H1 (cell line): ENCODE measurements at regions not wholly inside any gene's neighbourhood (a gene's known extent, or its start where the extent isn't known, plus 50 kb on each side); places are given as distances from the start of the nearest gene placed in this dataset.

Source experiments
- CTCF ChIA-PET: fragments of 300-600 bp; sonication (Branson Sonifier 250); formaldehyde crosslinking; loops from one replicate; lab custom pipeline; 2021; ENCODE audit not compliant: partially characterized antibody; lab: Charles Lee
- POLR2A ChIA-PET: fragments of 300-600 bp; sonication (Branson Sonifier 250); formaldehyde crosslinking; loops from one replicate; lab custom pipeline; 2021; ENCODE audit warnings: inconsistent platforms; ENCODE audit not compliant: partially characterized antibody; lab: Charles Lee
- DNase-seq, 2 experiments: peaks; one replicate each; pipeline versions ENCODE4 v3.0.0 to v3.0.0-alpha.2; 2010 to 2022; ENCODE audit warnings: low spot score in 2 of 2, low read depth in 1 of 2, mixed read lengths in 1 of 2
- FAIRE-seq: peaks from 2 replicates; lab custom pipeline; 2011; peaks lifted over from hg19 to GRCh38; lab: Jason Lieb, UNC
- H2AFZ ChIP-seq: 2 replicates; pipeline ENCODE4 v1.8.1; 2012; ENCODE audit warnings: low read length, inconsistent platforms
- H2AK5ac ChIP-seq: 2 replicates; pipeline ENCODE4 v1.6.1; 2013; ENCODE audit warnings: low read depth, low read length
- H2BK120ac ChIP-seq: replicated peaks from 2 replicates; pipeline ENCODE3; 2013; ENCODE audit warnings: low read depth, low read length, inconsistent platforms
- H2BK12ac ChIP-seq: 2 replicates; pipeline ENCODE4 v1.6.1; 2013; ENCODE audit warnings: low read depth, low read length
- H2BK15ac ChIP-seq: 2 replicates; pipeline ENCODE4 v1.6.1; 2013; ENCODE audit warnings: low read length
- H2BK20ac ChIP-seq: 2 replicates; pipeline ENCODE4 v1.6.1; 2013; ENCODE audit warnings: low read length
- H2BK5ac ChIP-seq: 2 replicates; pipeline ENCODE4 v1.6.1; 2013; ENCODE audit warnings: low read depth, low read length
- H3K14ac ChIP-seq: 2 replicates; pipeline ENCODE4 v1.6.1; 2013; ENCODE audit warnings: inconsistent platforms; ENCODE audit not compliant: insufficient read length
- H3K18ac ChIP-seq: 2 replicates; pipeline ENCODE4 v1.6.1; 2013; ENCODE audit warnings: low read length; ENCODE audit errors: extremely low read depth
- H3K23ac ChIP-seq: 2 replicates; pipeline ENCODE4 v1.6.1; 2013; ENCODE audit warnings: inconsistent platforms; ENCODE audit not compliant: insufficient read length
- H3K23me2 ChIP-seq: 2 replicates; pipeline ENCODE4 v1.6.1; 2013; ENCODE audit warnings: low read depth, low read length
- H3K27ac ChIP-seq: 2 replicates; pipeline ENCODE4 v1.6.1; 2011; ENCODE audit warnings: low read depth, low read length, inconsistent platforms
- H3K27me3 ChIP-seq, 4 experiments: replicated peaks in 1 of 4; 1 replicate in 1 of 4; 2 replicates in 3 of 4; pipeline versions ENCODE4 v1.6.1 to v1.8.1; 2011 to 2013; ENCODE audit warnings: low read length in 3 of 4, mild to moderate bottlenecking in 3 of 4, inconsistent platforms in 2 of 4, mixed read lengths in 2 of 4, moderate library complexity in 1 of 4; ENCODE audit not compliant: control insufficient read depth in 3 of 4, insufficient read depth in 3 of 4; ENCODE audit errors: extremely low read depth in 1 of 4
- H3K36me3 ChIP-seq, 4 experiments: 2 replicates each; pipeline versions ENCODE4 v1.6.1 to v1.8.1; 2011 to 2013; ENCODE audit warnings: mild to moderate bottlenecking in 4 of 4, low read length in 3 of 4, moderate library complexity in 2 of 4, control low read depth in 1 of 4, inconsistent platforms in 1 of 4; ENCODE audit not compliant: insufficient read depth in 4 of 4, control insufficient read depth in 2 of 4
- H3K4ac ChIP-seq: replicated peaks from 2 replicates; pipeline ENCODE3; 2013; ENCODE audit warnings: low read length, low read depth, mixed read lengths, inconsistent platforms; ENCODE audit not compliant: insufficient read length
- H3K4me1 ChIP-seq, 4 experiments: replicated peaks in 1 of 4; 1 replicate in 1 of 4; 2 replicates in 3 of 4; pipeline versions ENCODE4 v1.6.1 to v1.8.1; 2011 to 2013; ENCODE audit warnings: low read length in 3 of 4, inconsistent platforms in 2 of 4, mixed read lengths in 1 of 4; ENCODE audit not compliant: insufficient read depth in 4 of 4, control insufficient read depth in 3 of 4
- H3K4me2 ChIP-seq, 2 experiments: 2 replicates each; pipeline versions ENCODE4 v1.6.1 to v1.8.1; 2011 to 2013; ENCODE audit warnings: low read depth in 2 of 2, low read length in 2 of 2, control low read depth in 1 of 2, inconsistent platforms in 1 of 2, mild to moderate bottlenecking in 1 of 2; ENCODE audit not compliant: insufficient read depth in 1 of 2
- H3K4me3 ChIP-seq, 4 experiments: fragments of 200-600, 300-600 bp in 1 of 4; sonication (generic), shearing (Covaris generic), sonication (Bioruptor Twin) in 1 of 4; 2 replicates each; pipeline versions ENCODE4 v1.5.1 to v1.8.1; 2011 to 2016; ENCODE audit warnings: low read length in 4 of 4, low read depth in 3 of 4, control low read depth in 2 of 4, inconsistent platforms in 2 of 4, mild to moderate bottlenecking in 2 of 4, mixed read lengths in 1 of 4, moderate library complexity in 1 of 4; ENCODE audit not compliant: insufficient read depth in 2 of 4; ENCODE audit errors: extremely low read depth in 1 of 4
- H3K56ac ChIP-seq: replicated peaks from 2 replicates; pipeline ENCODE3; 2013; ENCODE audit warnings: low read depth, mild to moderate bottlenecking, mixed read lengths, low read length, inconsistent platforms; ENCODE audit not compliant: insufficient read length
- H3K79me1 ChIP-seq: 2 replicates; pipeline ENCODE4 v1.6.1; 2013; ENCODE audit warnings: low read depth, low read length, control low read depth
- H3K79me2 ChIP-seq, 2 experiments: 2 replicates each; pipeline versions ENCODE4 v1.6.1 to v1.8.1; 2012 to 2013; ENCODE audit warnings: low read length in 2 of 2, mild to moderate bottlenecking in 2 of 2, inconsistent platforms in 1 of 2; ENCODE audit not compliant: insufficient read depth in 2 of 2, control insufficient read depth in 1 of 2
- H3K9ac ChIP-seq, 4 experiments: replicated peaks in 1 of 4; 1 replicate in 1 of 4; 2 replicates in 3 of 4; pipeline versions ENCODE4 v1.6.1 to v1.8.1; 2011 to 2013; ENCODE audit warnings: low read depth in 3 of 4, low read length in 3 of 4, control low read depth in 2 of 4, mild to moderate bottlenecking in 2 of 4, moderate library complexity in 2 of 4, inconsistent platforms in 1 of 4; ENCODE audit errors: extremely low read depth in 1 of 4
- H3K9me3 ChIP-seq, 2 experiments: 2 replicates each; pipeline versions ENCODE4 v1.6.1 to v1.8.1; 2012 to 2013; ENCODE audit warnings: mild to moderate bottlenecking in 2 of 2, moderate library complexity in 2 of 2, control low read depth in 1 of 2, inconsistent platforms in 1 of 2, low read depth in 1 of 2, low read length in 1 of 2, mixed read lengths in 1 of 2; ENCODE audit not compliant: insufficient read depth in 2 of 2
- H4K20me1 ChIP-seq, 2 experiments: replicated peaks in 1 of 2; 2 replicates each; pipeline versions ENCODE3 to v1.8.1; 2011 to 2013; ENCODE audit warnings: inconsistent platforms in 2 of 2, low read length in 2 of 2, mild to moderate bottlenecking in 1 of 2; ENCODE audit not compliant: insufficient read depth in 2 of 2, control insufficient read depth in 1 of 2
- H4K5ac ChIP-seq: 2 replicates; pipeline ENCODE4 v1.6.1; 2013; ENCODE audit warnings: low read length, low read depth, mixed read lengths, inconsistent platforms; ENCODE audit not compliant: insufficient read length
- H4K8ac ChIP-seq: 2 replicates; pipeline ENCODE4 v1.8.0; 2013; ENCODE audit warnings: mild to moderate bottlenecking, moderate library complexity, low read length, inconsistent platforms; ENCODE audit not compliant: insufficient read depth; ENCODE audit errors: extremely low read depth
- H4K91ac ChIP-seq: replicated peaks from 2 replicates; pipeline ENCODE3; 2013; ENCODE audit warnings: low read length, mixed read lengths, inconsistent platforms; ENCODE audit not compliant: insufficient read length
- BCL11A ChIP-seq, 2 experiments: IDR thresholded peaks; one replicate each; pipeline ENCODE4 v1.6.1; 2011; ENCODE audit warnings: low read depth in 2 of 2, low read length in 2 of 2, mild to moderate bottlenecking in 2 of 2
- HDAC2 ChIP-seq, 2 experiments: fragments of 300-600 bp in 1 of 2; sonication (generic) in 1 of 2; IDR thresholded peaks; 2 replicates each; pipeline ENCODE4 v1.6.1; 2011 to 2012; ENCODE audit warnings: low read depth in 2 of 2, low read length in 2 of 2, mild to moderate bottlenecking in 2 of 2, moderate library complexity in 2 of 2, borderline replicate concordance in 1 of 2, inconsistent platforms in 1 of 2
- JUND ChIP-seq: IDR thresholded peaks from 2 replicates; pipeline ENCODE4 v1.6.1; 2011; ENCODE audit warnings: mild to moderate bottlenecking, improper control_type of control experiment, low read length
- SIX5 ChIP-seq: IDR thresholded peaks from 2 replicates; pipeline ENCODE4 v1.6.1; 2011; ENCODE audit warnings: mild to moderate bottlenecking, low read depth, low read length
- SP2 ChIP-seq: IDR thresholded peaks from 2 replicates; pipeline ENCODE4 v1.6.1; 2012; ENCODE audit warnings: mild to moderate bottlenecking, low read length, inconsistent platforms
- WGBS, 2 experiments: shearing (Covaris generic) in 1 of 2; methylation state at CpG; one replicate each; pipeline versions ENCODE4 v1.1.6 to v1.1.7; 2013 to 2015; ENCODE audit warnings: low lambda C conversion rate in 2 of 2, mixed read lengths in 2 of 2, inconsistent platforms in 1 of 2, low coverage in 1 of 2, missing lambda C conversion rate in 1 of 2; ENCODE audit not compliant: insufficient replicate concordance in 2 of 2, insufficient coverage in 1 of 2, insufficient read length in 1 of 2; ENCODE audit errors: extremely low coverage in 1 of 2, missing lambda C conversion rate in 1 of 2; 5-methylcytosine and 5-hydroxymethylcytosine counted together

- Histone ChIP-seq H4K8ac (no peak overlapping the region; the same call in 1 of the 2 replicates), H3K27me3 (no peaks in the 10 kb centered on the region; a peak in 1 of 7 replicates), H4K91ac (no peak overlapping the region), H2AK5ac (no peak overlapping the region), H3K9me3 (no peaks in the 10 kb centered on the region), H4K5ac (no peak overlapping the region), H2BK15ac (no peak overlapping the region), H3K4me2 (no peak overlapping the region), H3K18ac (no peak overlapping the region), H2AFZ (no peak overlapping the region), H3K79me1 (no peaks in the 10 kb centered on the region), H3K27ac (no peak overlapping the region), H3K23me2 (no peaks in the 10 kb centered on the region), H2BK20ac (no peak overlapping the region), H3K23ac (no peak overlapping the region), H3K79me2 (no peaks in the 10 kb centered on the region), H3K56ac (no peak overlapping the region), H2BK12ac (no peak overlapping the region), H4K20me1 (no peaks in the 10 kb centered on the region), H3K9ac (no peak overlapping the region), H3K4me3 (no peak overlapping the region), H3K4ac (no peak overlapping the region), H3K14ac (no peak overlapping the region), H3K4me1 (no peaks in the 10 kb centered on the region), H2BK5ac (no peak overlapping the region), H3K36me3 (no peaks in the 10 kb centered on the region), H2BK120ac (no peak overlapping the region)
- TF ChIP-seq JUND = no peak
- TF ChIP-seq HDAC2 (IDR thresholded peaks at IDR 0.05; ENCODE audit: borderline replicate concordance in 1 of 2, low read depth in 2 of 2, low read length in 2 of 2) = no peak
- no peak for TF ChIP-seq SIX5
- no peak for TF ChIP-seq SP2
- TF ChIP-seq BCL11A (IDR thresholded peaks at IDR 0.05; ENCODE audit: low read depth in 2 of 2, low read length in 2 of 2) = no peak
- FAIRE-seq = no peak
- WGBS, 2 experiments = 82% methylated on average over 5 of the region's 5 CpGs; no CpG with 5 or more reads in 1 of the 2 experiments
- CTCF ChIA-PET = interaction anchor here (0.7 to 1.2 kb wide), 2 partner anchors 8 to 14 kb away, joined by 3 to 5 read pairs; no protein-coding TSS in a partner anchor
- DNase-seq = no peak
- POLR2A ChIA-PET = interaction anchor here (0.6 kb wide), 1 partner anchor 230 kb away, joined by 3 read pairs; no protein-coding TSS in a partner anchor
These were observed 63.6 kb upstream of the ARID1B start for GRCh38 chr6:156713548-156713947.
